A549 (cell line): ENCODE measurements at regions not wholly inside any gene's neighbourhood (a gene's known extent, or its start where the extent isn't known, plus 50 kb on each side); places are given as distances from the start of the nearest gene placed in this dataset.

Source experiments
- CTCF ChIP-seq: fragments of >200 bp; sonication (Bioruptor Twin); formaldehyde crosslinking; IDR thresholded peaks from 3 replicates; pipeline ENCODE4 v1.5.1; 2016
- JUN ChIP-seq, 2 experiments: fragments of >200 bp; sonication (Bioruptor Twin); formaldehyde crosslinking; IDR thresholded peaks; 2 replicates in 1 of 2; 3 replicates in 1 of 2; pipeline ENCODE4 v1.6.1; 2016 to 2017
- MAX ChIP-seq: IDR thresholded peaks from 2 replicates; pipeline ENCODE4 v1.6.1; 2012
- PBX3 ChIP-seq: IDR thresholded peaks from 2 replicates; pipeline ENCODE4 v1.6.1; 2012
- PHF8 ChIP-seq: fragments of 200-600 bp; sonication (generic); IDR thresholded peaks from 2 replicates; pipeline ENCODE4 v1.6.1; 2016; ENCODE audit warnings: low read depth, mild to moderate bottlenecking, antibody characterized with exemption, moderate library complexity, borderline replicate concordance

GRCh38 chr16:22721511-22722100 lies 92.4 kb upstream of the HS3ST2 start:
- no peak for TF ChIP-seq MAX
- TF ChIP-seq CTCF = no peak
- TF ChIP-seq PBX3 = no peak
- TF ChIP-seq JUN (IDR thresholded peaks at IDR 0.05) = no peak
- no peak for TF ChIP-seq PHF8
